Transverse colon (tissue), 4 donors: ENCODE measurements at regions not wholly inside any gene's neighbourhood (a gene's known extent, or its start where the extent isn't known, plus 50 kb on each side); places are given as distances from the start of the nearest gene placed in this dataset.
A peak's percentile ranks its signal among the peaks of the same experiment; 100 is the strongest.

Experiments used
- CTCF ChIP-seq, 5 experiments: fragments of 200-600 bp in 3 of 5; fragments of 450-650 bp in 2 of 5; sonication (generic) in 3 of 5; IDR thresholded peaks; 1 replicate in 2 of 5; 2 replicates in 3 of 5; pipeline ENCODE4 v1.5.1; 2016 to 2017; ENCODE audit warnings: antibody characterized with exemption in 5 of 5, inconsistent platforms in 3 of 5, mild to moderate bottlenecking in 2 of 5, moderate library complexity in 1 of 5
- EP300 ChIP-seq: sonication (generic); formaldehyde crosslinking; IDR thresholded peaks from one replicate; pipeline ENCODE4 v1.6.1; 2017; ENCODE audit warnings: antibody characterized with exemption, low read depth
- POLR2AphosphoS5 ChIP-seq, 3 donors: sonication (generic); formaldehyde crosslinking; IDR thresholded peaks; one replicate each; pipeline ENCODE4 v1.6.1; 2016; ENCODE audit warnings: antibody characterized with exemption in 3 of 3

GRCh38 chr4:123616951-123617461 lies 220.4 kb downstream of the SPRY1 start:
- TF ChIP-seq CTCF (IDR thresholded peaks at IDR 0.05) (no peak), EP300 (no peak), POLR2AphosphoS5 (IDR thresholded peaks at IDR 0.05) (peak in 1 of 3 donors; percentile 21)
